ENCODE measurements at regions not wholly inside any gene's neighbourhood (a gene's known extent, or its start where the extent isn't known, plus 50 kb on each side); places are given as distances from the start of the nearest gene placed in this dataset.

- FAIRE-seq (no peak), DNase-seq (no peak)
- Histone ChIP-seq H3K9ac (ENCODE audit: low read length in 3 of 3) (no peak overlapping the region), H3K27ac (ENCODE audit: low read depth in 2 of 2, low read length in 2 of 2) (no peak overlapping the region), H3K36me3 (ENCODE audit: control insufficient read depth in 2 of 3, insufficient read depth in 3 of 3, low read length in 3 of 3) (no peaks in the 10 kb centered on the region), H3K27me3 (ENCODE audit: control insufficient read depth, insufficient read depth, low read length) (no peaks in the 10 kb centered on the region), H3K9me3 (ENCODE audit: control insufficient read depth in 2 of 3, insufficient read depth in 1 of 3, low read length in 3 of 3) (no peaks in the 10 kb centered on the region), H3K4me1 (ENCODE audit: control insufficient read depth in 2 of 3, insufficient read depth in 2 of 3, low read depth in 1 of 3, low read length in 3 of 3) (no peaks in the 10 kb centered on the region), H3K4me3 (ENCODE audit: low read length in 3 of 3) (no peak overlapping the region)
- intact Hi-C loops (cut with DNase I) = no loop called here
- no peak for TF ChIP-seq CTCF (IDR thresholded peaks at IDR 0.05; ENCODE audit: borderline replicate concordance, extremely low read depth, insufficient read depth)
These were observed 1133.8 kb downstream of the TUSC7 start for GRCh38 chr3:117843356-117843755.

- Histone ChIP-seq H3K27me3 (ENCODE audit: control insufficient read depth, insufficient read depth, low read length) (no peaks in the 10 kb centered on the region), H3K36me3 (ENCODE audit: control insufficient read depth in 2 of 3, insufficient read depth in 3 of 3, low read length in 3 of 3) (no peaks in the 10 kb centered on the region), H3K4me3 (ENCODE audit: low read length in 3 of 3) (no peak overlapping the region), H3K27ac (ENCODE audit: low read depth in 2 of 2, low read length in 2 of 2) (no peak overlapping the region), H3K4me1 (ENCODE audit: control insufficient read depth in 2 of 3, insufficient read depth in 2 of 3, low read depth in 1 of 3, low read length in 3 of 3) (no peaks in the 10 kb centered on the region), H3K9ac (ENCODE audit: low read length in 3 of 3) (no peak overlapping the region), H3K9me3 (ENCODE audit: control insufficient read depth in 2 of 3, insufficient read depth in 1 of 3, low read length in 3 of 3) (no peaks in the 10 kb centered on the region)
- no peak for FAIRE-seq
- DNase-seq = no peak
- no peak for TF ChIP-seq CTCF (IDR thresholded peaks at IDR 0.05; ENCODE audit: borderline replicate concordance, extremely low read depth, insufficient read depth)
- intact Hi-C loops (cut with DNase I) = no loop called here
These were observed 1135.1 kb downstream of the TUSC7 start for GRCh38 chr3:117844676-117845075.

GRCh38 chr3:117846238-117846637 lies 1136.7 kb downstream of the TUSC7 start:
- H3K9ac ChIP-seq (ENCODE audit: low read length in 3 of 3) = no peak overlapping the region

More at GRCh38 chr3:117846238-117846637, 1136.7 kb downstream of the TUSC7 start:
- H3K27ac ChIP-seq (ENCODE audit: low read depth in 2 of 2, low read length in 2 of 2) = no peak overlapping the region
- H3K36me3 ChIP-seq (ENCODE audit: control insufficient read depth in 2 of 3, insufficient read depth in 3 of 3, low read length in 3 of 3) = no peaks in the 10 kb centered on the region
- FAIRE-seq = no peak
- no peak for DNase-seq
- no peaks in the 10 kb centered on the region for H3K4me1 ChIP-seq (ENCODE audit: control insufficient read depth in 2 of 3, insufficient read depth in 2 of 3, low read depth in 1 of 3, low read length in 3 of 3)
- no peak overlapping the region for H3K4me3 ChIP-seq (ENCODE audit: low read length in 3 of 3)
- no peak for TF ChIP-seq CTCF (IDR thresholded peaks at IDR 0.05; ENCODE audit: borderline replicate concordance, extremely low read depth, insufficient read depth)
- no peaks in the 10 kb centered on the region for H3K27me3 ChIP-seq (ENCODE audit: control insufficient read depth, insufficient read depth, low read length)
- intact Hi-C loops (cut with DNase I) = no loop called here
- H3K9me3 ChIP-seq (ENCODE audit: control insufficient read depth in 2 of 3, insufficient read depth in 1 of 3, low read length in 3 of 3) = no peaks in the 10 kb centered on the region

Measured in kidney (tissue), 13 donors.